ENCODE measurements at regions not wholly inside any gene's neighbourhood (a gene's known extent, or its start where the extent isn't known, plus 50 kb on each side); places are given as distances from the start of the nearest gene placed in this dataset.

DNA sequence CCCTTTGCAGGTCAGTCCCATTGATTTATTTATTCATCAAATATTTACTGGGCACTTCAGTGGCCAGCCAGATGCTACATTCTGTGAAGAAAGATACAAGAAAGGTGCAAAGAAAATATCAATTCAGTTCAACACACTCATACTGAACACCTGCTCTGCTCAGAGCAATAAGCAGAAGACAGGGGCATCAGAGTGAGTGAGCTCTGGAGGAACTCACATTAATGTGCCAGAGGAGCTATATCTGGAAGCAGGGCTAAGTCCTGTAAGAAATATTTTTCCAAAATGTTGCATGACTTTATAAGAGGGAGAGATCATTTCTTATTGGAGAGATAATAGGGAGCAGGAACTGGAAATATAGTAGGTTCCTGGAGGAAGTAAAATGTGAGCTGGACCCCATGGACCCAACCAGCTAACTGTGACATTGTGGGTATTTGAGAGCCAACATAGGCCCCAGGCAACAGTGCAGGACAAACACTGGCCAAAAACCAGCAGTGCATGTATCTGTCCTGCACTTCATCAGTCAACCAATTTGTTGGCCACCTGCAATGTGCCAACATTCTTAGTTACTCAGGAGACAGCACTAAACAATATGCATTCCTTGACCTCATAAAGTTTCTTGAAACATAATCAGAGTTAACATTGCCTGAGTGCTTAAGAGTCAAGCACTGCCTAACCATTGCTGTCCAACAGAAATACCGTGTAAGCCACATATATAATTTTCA, 102.7 kb upstream of the PTPRM start:
- TF ChIP-seq FOSL1 (IDR thresholded peaks at IDR 0.05; ENCODE audit: low read depth) (no peak), EGR1 (IDR thresholded peaks at IDR 0.05; ENCODE audit: low read depth) (no peak), JUND (IDR thresholded peaks at IDR 0.05) (no peak), EZH2 (IDR thresholded peaks at IDR 0.05) (no peak), EZH2phosphoT487 (IDR thresholded peaks at IDR 0.05; ENCODE audit: borderline replicate concordance) (no peak), POLR2A (IDR thresholded peaks at IDR 0.05; ENCODE audit: borderline replicate concordance, extremely low read depth, insufficient read depth, insufficient read length) (no peak)
- TF ChIP-seq, protein P1, sequence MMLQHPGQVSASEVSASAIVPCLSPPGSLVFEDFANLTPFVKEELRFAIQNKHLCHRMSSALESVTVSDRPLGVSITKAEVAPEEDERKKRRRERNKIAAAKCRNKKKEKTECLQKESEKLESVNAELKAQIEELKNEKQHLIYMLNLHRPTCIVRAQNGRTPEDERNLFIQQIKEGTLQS (IDR thresholded peaks at IDR 0.05), result no peak
- CTCF ChIA-PET, result no interaction called here
- BruUV-seq (replicated peaks), result no TSS peak
- Histone ChIP-seq H3K4me3 (replicated peaks in 1 of 2; ENCODE audit: low read depth in 1 of 2, low read length in 2 of 2) (no peak overlapping the region), H2AFZ (ENCODE audit: low read depth, low read length, poor library complexity, severe bottlenecking) (no peak overlapping the region), H3K36me3 (ENCODE audit: control insufficient read depth in 1 of 2, insufficient read depth in 2 of 2, low read length in 2 of 2) (no peaks in the 10 kb centered on the region), H3K4me1 (ENCODE audit: control insufficient read depth in 1 of 2, insufficient read depth in 2 of 2, low read length in 2 of 2) (no peaks in the 10 kb centered on the region), H4K20me1 (ENCODE audit: insufficient read depth) (no peaks in the 10 kb centered on the region), H3K79me2 (ENCODE audit: insufficient read depth, low read length) (no peaks in the 10 kb centered on the region), H3K27ac (ENCODE audit: low read depth, low read length) (no peak overlapping the region), H3K9me3 (ENCODE audit: control insufficient read depth in 1 of 2, insufficient read depth in 1 of 2, low read depth in 1 of 2, low read length in 2 of 2) (peaks cover 0 to 2% of the 10 kb centered on the region in 2 experiments; a peak in 1 of 4 replicates), H3K4me2 (ENCODE audit: low read length) (no peak overlapping the region), H3K9ac (ENCODE audit: low read length) (no peak overlapping the region), H3K27me3 (ENCODE audit: insufficient read depth, low read length) (no peaks in the 10 kb centered on the region), H3K9me2 (ENCODE audit: insufficient read depth) (no peaks in the 10 kb centered on the region)
- intact Hi-C loops (cut with micrococcal nuclease), result no loop called here
- POLR2A ChIA-PET, result no interaction called here
- ATAC-seq (no peak), DNase-seq (ENCODE audit: low read depth, low spot score) (no peak)
- RAD21 ChIA-PET (ENCODE audit: low non-redundant PET in 1 of 2, low total read pairs in 2 of 2, uncharacterized antibody in 2 of 2, unreplicated experiment in 2 of 2), result no interaction called here

DNA sequence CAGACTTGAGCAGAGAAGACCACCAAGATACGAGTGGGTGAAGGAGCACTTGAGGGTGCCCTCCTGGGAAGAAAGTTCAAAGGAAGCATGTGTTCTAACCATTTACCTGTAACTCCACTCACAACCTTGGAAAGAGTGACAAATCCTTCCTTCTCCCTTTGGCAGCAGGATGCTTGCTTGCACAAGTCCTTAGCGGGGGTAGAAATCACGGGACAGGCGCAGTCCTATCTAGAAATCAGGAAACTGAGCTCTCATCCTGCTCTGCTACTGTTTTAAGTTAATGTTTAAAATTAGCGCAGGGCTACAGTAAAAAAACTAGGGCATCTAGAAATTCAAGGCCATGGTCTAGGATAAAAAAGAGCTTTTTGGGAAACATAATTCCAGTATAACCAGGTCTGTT, 100.9 kb upstream of the PTPRM start:
- no peak overlapping the region for H2AFZ ChIP-seq (ENCODE audit: low read depth, low read length, poor library complexity, severe bottlenecking)
- peaks cover 0 to 2% of the 10 kb centered on the region in 2 experiments; a peak in 1 of 4 replicates for H3K9me3 ChIP-seq (ENCODE audit: control insufficient read depth in 1 of 2, insufficient read depth in 1 of 2, low read depth in 1 of 2, low read length in 2 of 2)
- H3K4me1 ChIP-seq (ENCODE audit: control insufficient read depth in 1 of 2, insufficient read depth in 2 of 2, low read length in 2 of 2), result no peaks in the 10 kb centered on the region
- no peaks in the 10 kb centered on the region for H3K36me3 ChIP-seq (ENCODE audit: control insufficient read depth in 1 of 2, insufficient read depth in 2 of 2, low read length in 2 of 2)
- no peak overlapping the region for H3K4me3 ChIP-seq (replicated peaks in 1 of 2; ENCODE audit: low read depth in 1 of 2, low read length in 2 of 2)
- POLR2A ChIA-PET, result no interaction called here
- ATAC-seq (no peak), DNase-seq (ENCODE audit: low read depth, low spot score) (no peak)
- RAD21 ChIA-PET (ENCODE audit: low non-redundant PET in 1 of 2, low total read pairs in 2 of 2, uncharacterized antibody in 2 of 2, unreplicated experiment in 2 of 2), result no interaction called here
- CTCF ChIA-PET, result interaction anchor here (1.2 kb wide), 1 partner anchor 14 kb away, joined by 5 read pairs; no protein-coding TSS in a partner anchor
- no peaks in the 10 kb centered on the region for H4K20me1 ChIP-seq (ENCODE audit: insufficient read depth)
- TF ChIP-seq FOSL1 (IDR thresholded peaks at IDR 0.05; ENCODE audit: low read depth) (no peak), ZNF274 (IDR thresholded peaks at IDR 0.05; ENCODE audit: low read depth, low read length) (no peak), YY1 (IDR thresholded peaks at IDR 0.05; ENCODE audit: extremely low read depth, insufficient replicate concordance, low read depth, low read length) (no peak), POLR2AphosphoS5 (IDR thresholded peaks at IDR 0.05; ENCODE audit: low read depth, low read length) (no peak), CEBPB (IDR thresholded peaks at IDR 0.05; ENCODE audit: low read depth) (no peak)
- no peak overlapping the region for H3K4me2 ChIP-seq (ENCODE audit: low read length)
- H3K27ac ChIP-seq (ENCODE audit: low read depth, low read length), result no peak overlapping the region
- intact Hi-C loops (cut with micrococcal nuclease), result no loop called here
- H3K27me3 ChIP-seq (ENCODE audit: insufficient read depth, low read length), result no peaks in the 10 kb centered on the region
- H3K9me2 ChIP-seq (ENCODE audit: insufficient read depth), result no peaks in the 10 kb centered on the region
- no peak overlapping the region for H3K9ac ChIP-seq (ENCODE audit: low read length)
- no peaks in the 10 kb centered on the region for H3K79me2 ChIP-seq (ENCODE audit: insufficient read depth, low read length)
- BruUV-seq (replicated peaks), result no TSS peak

Measured in HCT116 (cell line).